HG03108 (cell line): ENCODE measurements at regions not wholly inside any gene's neighbourhood (a gene's known extent, or its start where the extent isn't known, plus 50 kb on each side); places are given as distances from the start of the nearest gene placed in this dataset.

Source experiments
- ATAC-seq: cut with Tn5 transposase; IDR thresholded peaks from one replicate; pipeline ENCODE4 v1.9.1; 2021; ENCODE audit warnings: moderate library complexity; ENCODE audit not compliant: unreplicated experiment

DNA sequence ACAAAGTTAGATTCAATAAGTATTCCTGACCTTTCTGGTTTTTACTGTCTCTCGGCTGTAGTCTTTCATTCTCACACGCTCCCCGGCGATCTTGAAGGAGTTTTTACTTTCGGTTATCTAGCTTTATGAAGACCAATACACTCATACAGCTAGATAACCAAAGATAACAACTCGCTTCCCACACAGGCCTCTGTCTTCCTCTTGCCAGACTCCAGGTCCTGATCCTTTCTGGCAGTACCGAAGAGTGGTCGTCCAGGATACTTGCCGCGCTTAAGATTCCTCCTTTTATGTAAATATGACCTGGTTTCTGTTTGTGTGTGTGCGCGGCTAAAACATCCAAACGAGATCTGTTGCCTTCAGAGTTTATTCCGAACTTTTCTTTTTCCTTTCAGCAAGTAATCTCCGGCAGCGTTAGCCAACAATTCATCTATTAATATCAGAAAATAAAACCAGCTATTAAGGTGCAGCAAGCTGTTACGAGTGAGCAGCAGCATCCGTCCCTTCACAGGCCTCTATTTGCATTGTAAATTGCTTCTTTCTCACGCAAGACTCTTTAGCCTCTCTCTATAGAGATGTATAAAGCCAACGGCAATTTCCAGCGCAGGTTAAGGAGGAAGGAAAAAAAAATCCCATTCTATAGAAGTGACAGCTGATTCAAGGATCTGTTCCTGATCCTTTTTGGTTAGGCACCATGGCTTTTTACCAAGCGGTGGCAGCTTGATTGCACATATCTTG lies 216.1 kb downstream of the MEF2C start:
- peak; percentile 49 for ATAC-seq

- no peak for ATAC-seq
Measured at GRCh38 chr5:88665750-88666215, 217.2 kb downstream of the MEF2C start.

- no peak for ATAC-seq
Measured at GRCh38 chr5:88664645-88665044, 218.3 kb downstream of the MEF2C start.

DNA sequence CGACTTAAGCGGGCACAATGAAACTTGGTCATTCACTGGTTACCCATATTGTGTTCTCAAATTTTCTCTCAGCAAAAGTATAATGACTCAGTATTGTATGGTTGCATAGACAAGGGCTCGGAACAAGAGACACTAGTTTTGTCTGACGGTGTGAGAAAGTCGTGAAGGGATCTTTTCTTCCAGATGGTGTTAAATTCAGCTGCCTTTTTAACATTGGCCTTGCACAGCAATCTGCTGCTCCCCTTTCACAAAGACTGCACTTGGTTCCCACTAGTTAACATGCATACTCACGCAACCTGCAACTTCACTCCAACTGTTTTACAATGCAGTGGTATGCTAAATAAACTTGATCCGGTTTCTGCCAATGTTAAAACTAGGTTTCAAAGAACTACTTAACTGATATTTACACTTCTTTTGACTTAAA lies 219.2 kb downstream of the MEF2C start:
- no peak for ATAC-seq

DNA sequence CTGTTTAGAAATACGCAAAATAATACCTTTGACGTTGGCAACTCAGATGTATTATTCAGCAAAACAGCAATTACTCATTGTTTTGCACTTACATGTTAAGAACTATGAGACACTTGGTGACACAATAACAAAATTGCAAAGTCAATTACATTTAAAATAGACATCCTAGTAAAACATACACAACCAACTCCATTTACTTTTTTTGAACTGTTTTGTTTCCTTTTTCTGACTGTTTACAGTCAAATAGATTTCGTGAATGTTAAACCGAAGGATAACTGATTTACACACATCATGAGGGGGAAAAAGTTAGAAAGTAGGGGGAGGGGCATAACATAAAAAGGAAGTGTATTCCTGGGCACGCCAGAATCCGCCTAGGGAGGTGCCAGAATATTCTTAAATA lies 220.1 kb downstream of the MEF2C start:
- no peak for ATAC-seq

GRCh38 chr5:88661806-88662207 lies 221.2 kb downstream of the MEF2C start:
- ATAC-seq, result no peak

DNA sequence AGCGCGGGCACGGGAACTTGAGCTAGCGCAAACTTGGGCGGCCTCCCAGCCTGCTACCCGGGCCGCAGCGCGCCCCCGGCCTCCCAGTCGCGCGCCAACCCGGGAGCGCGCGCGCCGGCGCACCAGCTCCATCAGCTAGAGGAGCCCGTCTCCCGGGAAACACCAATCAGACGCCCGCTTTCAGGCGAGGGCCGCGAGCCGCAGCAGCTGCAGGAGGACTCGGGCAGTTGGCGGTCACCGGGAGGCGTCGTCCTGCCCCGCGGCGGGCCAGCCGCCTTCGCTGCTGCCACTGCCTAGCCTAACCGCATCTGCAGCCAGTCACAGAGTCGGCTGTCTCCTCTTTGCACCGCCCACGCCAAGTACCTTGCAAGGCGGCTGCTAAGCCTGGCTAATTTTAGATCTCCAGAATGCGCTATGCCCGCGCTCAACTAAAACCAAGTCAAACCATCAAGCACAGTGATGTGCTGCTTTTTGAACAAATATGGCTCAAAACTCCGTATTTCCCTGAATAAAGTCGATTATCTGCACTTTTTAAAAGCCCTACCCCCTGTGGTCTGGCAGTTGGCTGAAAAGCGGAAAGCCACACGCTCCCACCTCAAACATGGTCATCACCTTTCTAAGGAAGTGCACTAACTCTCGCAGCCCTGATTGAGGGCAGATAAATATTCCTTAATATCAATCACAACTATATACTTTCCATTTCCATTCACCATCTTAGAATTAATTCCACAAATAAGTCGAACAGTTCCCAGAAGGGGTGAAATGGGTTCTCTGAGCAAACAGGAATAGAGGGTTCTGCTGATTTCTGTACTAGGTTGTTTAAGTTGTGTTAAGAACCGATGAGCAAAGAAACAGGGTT lies 221.8 kb downstream of the MEF2C start:
- peak; percentile 73 for ATAC-seq

DNA sequence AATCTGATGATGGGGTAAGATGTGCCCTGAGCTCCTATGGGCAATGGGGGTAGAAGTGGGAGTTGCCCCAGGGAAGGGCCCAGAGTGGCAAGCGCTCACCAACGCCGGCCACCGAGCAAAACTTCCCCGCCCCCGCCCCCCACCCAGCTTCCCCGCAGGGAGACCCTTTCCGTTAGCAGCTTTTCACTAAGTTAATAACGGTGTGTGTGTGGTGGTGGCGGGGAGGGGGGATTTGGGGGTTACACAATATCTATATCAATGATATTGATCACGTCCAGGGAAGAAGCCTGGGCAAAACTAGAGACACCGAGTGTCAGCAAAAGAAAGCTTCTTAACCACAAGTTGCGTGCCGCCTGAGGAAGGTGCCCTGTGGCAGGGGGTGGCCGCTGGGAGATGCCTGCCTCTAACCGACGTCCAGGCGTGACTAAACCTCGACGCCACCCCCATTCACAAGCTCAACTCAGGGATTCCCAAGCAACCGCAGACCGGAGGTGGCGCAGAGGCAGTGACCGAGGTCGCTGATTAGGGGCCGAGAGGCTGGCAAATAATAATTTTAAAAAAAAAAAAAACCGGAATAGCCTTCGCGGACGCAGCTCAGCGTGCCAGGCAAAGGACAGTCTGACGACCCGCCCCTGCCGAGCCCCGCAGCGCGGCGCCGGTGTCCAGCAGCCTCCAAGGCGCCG lies 222.6 kb downstream of the MEF2C start:
- ATAC-seq, result peak; percentile 27

DNA sequence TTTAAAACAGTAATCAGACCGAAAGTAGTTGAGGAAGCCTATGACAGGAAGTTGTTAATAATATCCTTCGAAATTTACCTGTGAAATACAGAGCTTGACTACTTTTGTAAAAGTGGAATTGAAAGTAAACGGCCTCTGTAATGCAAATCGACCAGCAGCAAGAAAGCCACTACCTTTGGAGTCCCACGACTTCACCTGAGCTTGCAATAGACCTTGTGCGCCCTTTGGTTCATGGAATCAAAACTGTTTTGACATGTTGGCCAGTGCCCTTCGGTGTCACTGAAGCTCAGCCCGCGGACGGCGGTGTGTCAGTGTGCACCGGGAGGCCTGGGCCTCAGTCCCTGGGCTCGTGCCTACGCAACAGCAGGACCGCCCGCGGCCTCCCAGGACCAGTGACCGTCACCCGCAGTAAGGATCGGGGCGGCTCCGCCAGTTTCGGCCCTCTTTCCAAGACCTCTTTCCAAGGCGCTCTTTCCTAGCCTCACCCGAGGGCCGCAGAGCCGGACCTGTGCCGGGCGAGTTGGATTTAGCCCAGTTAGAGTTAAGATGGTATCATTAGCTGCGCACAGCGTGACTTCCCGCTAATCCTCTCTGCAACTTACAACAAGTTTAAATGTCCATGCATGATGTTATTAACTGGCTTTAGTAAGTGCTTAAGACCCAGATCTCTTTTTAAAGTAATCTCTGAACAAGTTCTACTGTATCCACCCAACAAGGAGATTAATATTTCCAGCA lies 223.3 kb downstream of the MEF2C start:
- ATAC-seq, result peak; percentile 39

DNA sequence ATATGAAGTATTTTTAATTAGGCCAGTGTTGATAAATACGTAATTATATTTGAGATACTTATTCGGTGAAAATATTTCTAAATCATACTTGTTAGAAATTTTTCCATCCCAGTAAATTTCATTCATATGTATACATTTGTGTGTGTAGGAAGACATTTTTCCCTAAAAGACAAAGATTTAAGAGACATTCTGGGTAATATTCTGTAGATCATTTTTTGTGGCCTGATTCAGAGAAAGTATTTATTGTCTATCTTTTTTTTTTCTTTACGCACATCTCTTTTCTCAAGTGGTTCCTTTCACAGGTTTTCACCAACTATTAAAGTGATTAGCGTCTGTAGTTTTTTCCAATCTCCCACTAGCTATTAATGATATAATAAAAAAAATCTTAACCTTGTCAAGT lies 224.1 kb downstream of the MEF2C start:
- no peak for ATAC-seq

DNA sequence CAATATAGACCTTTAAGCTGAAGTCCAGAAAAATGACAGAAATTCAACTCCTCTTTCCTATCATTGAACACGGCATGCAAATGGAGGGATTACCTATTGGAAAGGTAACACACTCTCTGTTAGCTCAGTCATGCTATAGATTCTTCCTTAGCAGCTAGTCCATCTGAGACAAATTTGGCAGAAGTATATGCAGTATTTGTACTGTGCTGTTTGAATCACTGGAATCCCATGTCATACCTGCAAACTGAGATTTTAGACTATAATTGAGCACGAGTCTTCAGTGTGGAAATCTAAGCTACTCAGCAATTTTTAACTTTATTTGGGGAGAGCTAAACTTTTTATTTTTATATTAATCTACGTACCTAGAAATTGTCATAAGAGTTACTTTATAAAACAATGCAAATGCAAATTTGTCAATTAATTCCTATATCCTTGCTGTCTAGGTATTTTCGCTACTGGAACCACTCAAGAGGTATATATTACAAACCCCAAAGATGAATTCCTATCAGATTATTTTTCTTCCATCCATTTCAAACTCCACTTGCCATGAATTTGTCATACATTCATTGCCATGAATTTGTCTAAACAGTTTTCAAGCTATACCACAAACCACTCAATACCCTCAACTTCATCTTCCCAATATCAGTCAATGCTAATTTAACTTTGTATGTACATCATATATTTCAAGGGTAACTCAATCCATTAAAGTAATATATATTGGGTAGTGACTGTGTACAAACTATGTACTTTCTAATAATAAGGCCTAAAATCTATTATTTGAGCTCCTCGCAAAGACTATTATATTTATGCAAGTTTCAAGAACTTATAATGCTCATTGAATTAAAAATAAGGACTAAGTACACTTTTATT lies 224.8 kb downstream of the MEF2C start:
- no peak for ATAC-seq

DNA sequence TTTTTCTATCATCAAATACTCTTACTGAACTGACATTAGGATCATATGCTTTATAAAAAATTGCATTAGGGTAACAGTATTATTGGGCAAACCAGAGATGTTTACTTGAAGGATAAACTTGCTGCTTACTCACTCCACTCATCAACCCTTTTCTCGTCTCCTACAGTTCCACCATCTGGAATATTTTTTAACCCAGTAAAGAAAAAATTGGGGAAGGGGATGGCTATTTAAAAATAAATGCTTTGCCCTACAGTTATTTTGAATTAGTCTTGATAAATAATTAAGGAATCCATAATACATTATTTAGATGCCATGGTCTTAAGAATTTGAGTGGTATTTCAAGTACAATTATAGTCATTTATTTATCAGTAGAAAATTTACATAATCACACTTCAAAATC lies 225.8 kb downstream of the MEF2C start:
- ATAC-seq, result no peak

DNA sequence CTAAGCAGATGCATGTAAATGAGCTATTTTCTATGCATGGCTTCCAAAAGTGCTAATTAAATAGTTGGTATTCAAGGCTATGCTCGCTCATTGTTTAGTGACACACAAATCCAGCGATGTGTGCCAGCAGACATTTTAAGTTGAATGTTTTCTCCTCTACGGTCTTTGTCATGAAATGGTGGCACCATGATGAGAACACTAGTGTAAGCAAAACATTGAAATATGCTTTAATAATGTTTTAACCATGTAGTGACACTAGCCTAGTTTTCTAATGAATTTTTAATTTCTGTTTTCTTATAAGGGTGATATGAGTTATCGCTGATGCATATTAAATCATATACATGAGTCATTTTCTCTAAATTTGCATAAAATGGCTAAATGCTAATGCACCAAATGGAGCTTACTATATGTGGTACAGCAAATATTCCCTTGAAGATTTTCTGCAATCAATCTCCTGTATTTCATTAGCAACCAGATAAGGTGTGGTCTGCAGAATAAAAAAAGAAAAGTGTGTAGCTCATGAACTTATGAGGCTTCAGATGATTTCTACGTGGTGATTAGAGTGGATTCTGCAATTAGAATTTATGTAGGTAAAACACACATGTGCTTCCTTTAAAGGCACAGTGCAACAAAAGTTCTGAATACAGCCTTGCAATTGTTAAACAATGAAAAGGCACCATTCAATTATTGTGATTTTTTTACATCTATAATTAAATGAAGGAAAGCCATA lies 226.6 kb downstream of the MEF2C start:
- ATAC-seq, result no peak

DNA sequence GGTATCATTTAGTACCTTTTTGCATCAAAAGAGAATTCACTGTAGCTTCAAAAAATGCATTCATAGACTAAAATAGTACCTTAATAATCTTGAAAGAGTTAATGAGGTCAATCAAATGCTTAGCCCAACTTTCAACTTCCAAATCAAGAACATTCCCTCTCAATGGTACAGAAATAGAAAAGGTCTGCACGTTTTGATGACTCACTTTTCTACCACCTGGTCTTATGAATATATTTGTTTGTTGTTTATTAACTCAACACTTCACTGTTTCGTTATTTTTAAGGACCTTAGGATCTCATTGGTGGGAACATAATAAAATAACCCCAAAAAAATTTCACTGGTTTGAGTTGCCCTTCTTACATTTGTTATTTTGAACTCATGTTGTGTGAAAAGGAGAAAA lies 229.5 kb downstream of the MEF2C start:
- ATAC-seq, result no peak

DNA sequence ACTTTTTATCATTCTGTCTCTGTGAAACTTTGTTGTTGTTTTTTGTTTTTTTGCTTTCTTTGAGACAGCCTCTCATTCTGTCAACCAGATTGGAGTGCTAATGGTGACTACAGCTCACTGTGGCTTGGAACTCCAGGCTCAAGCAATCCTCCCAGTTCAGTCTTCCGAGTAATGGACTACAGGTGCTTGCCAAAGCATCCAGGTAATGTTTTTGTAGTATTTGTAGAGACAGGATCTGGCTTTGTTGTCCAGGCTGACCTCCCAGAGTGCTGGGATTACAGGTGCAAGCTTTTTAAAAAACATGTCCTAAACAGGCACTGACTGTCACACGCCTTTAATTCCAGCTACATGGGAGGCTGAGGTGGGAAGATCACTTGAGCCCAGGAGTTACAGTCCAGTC lies 235.1 kb downstream of the MEF2C start:
- ATAC-seq, result no peak

GRCh38 chr5:88646866-88647265 lies 236.1 kb downstream of the MEF2C start:
- no peak for ATAC-seq

- no peak for ATAC-seq
Measured at GRCh38 chr5:88644676-88645075, 238.3 kb downstream of the MEF2C start.

GRCh38 chr5:88643315-88643714 lies 239.7 kb downstream of the MEF2C start:
- no peak for ATAC-seq

- ATAC-seq, result no peak
Measured at GRCh38 chr5:88634014-88634413, 249.0 kb downstream of the MEF2C start.
